IMR-90 (cell line): ENCODE measurements at regions not wholly inside any gene's neighbourhood (a gene's known extent, or its start where the extent isn't known, plus 50 kb on each side); places are given as distances from the start of the nearest gene placed in this dataset.

Experiments
- ATAC-seq: fragments of 200-7000 bp; cut with Tn5 transposase; 2 replicates; pipeline ENCODE4 v1.9.1; 2020; ENCODE audit warnings: low read depth, mild to moderate bottlenecking, moderate library complexity
- BruUV-seq: library from RNA; stranded (reverse); fragments of 400-500 nt; replicated peaks from 2 replicates; lab custom pipeline; 2021; lab: Mats Ljungman, UMichigan
- CTCF ChIA-PET: fragments of 300-600 bp; formaldehyde crosslinking; extraction: SDS; loops from one replicate; lab custom pipeline; 2021; ENCODE audit warnings: antibody characterized with exemption; lab: Yijun Ruan, JAX
- POLR2A ChIA-PET: fragments of 300-600 bp; sonication (Branson Sonifier 250); formaldehyde crosslinking; loops from one replicate; lab custom pipeline; 2022; ENCODE audit warnings: antibody characterized with exemption; ENCODE audit not compliant: unreplicated experiment; lab: Charles Lee
- DNase-seq: peaks from one replicate; pipeline ENCODE4 v3.0.0; 2013
- H2AFZ ChIP-seq: replicated peaks from 2 replicates; pipeline ENCODE3; 2013; ENCODE audit warnings: low read length, mild to moderate bottlenecking; ENCODE audit not compliant: poor library complexity
- H2AK5ac ChIP-seq: 2 replicates; pipeline ENCODE4 v1.6.1; 2013; ENCODE audit warnings: low read depth, low read length, inconsistent platforms
- H2AK9ac ChIP-seq: replicated peaks from 2 replicates; pipeline ENCODE3; 2013; ENCODE audit warnings: mild to moderate bottlenecking, low read depth, low read length, moderate library complexity; ENCODE audit not compliant: poor library complexity
- H2BK120ac ChIP-seq: 2 replicates; pipeline ENCODE4 v1.6.1; 2013; ENCODE audit warnings: low read depth, low read length, inconsistent platforms
- H2BK15ac ChIP-seq: 3 replicates; pipeline ENCODE4 v1.6.1; 2013; ENCODE audit warnings: low read depth, low read length, inconsistent platforms
- H2BK20ac ChIP-seq: 2 replicates; pipeline ENCODE4 v1.6.1; 2013; ENCODE audit warnings: low read depth, mild to moderate bottlenecking, inconsistent platforms, low read length, moderate library complexity
- H2BK5ac ChIP-seq: 2 replicates; pipeline ENCODE4 v1.6.1; 2013; ENCODE audit warnings: mild to moderate bottlenecking, low read depth, low read length, inconsistent platforms; ENCODE audit not compliant: poor library complexity, severe bottlenecking
- H3K14ac ChIP-seq: replicated peaks from 2 replicates; pipeline ENCODE4 v1.6.1; 2013; ENCODE audit warnings: low read depth, low read length, inconsistent platforms
- H3K18ac ChIP-seq: 2 replicates; pipeline ENCODE4 v1.6.1; 2013; ENCODE audit warnings: low read depth, low read length, control low read depth
- H3K23ac ChIP-seq: 2 replicates; pipeline ENCODE4 v1.6.1; 2013; ENCODE audit warnings: low read depth, low read length, inconsistent platforms
- H3K27ac ChIP-seq: 2 replicates; pipeline ENCODE4 v1.5.1; 2013; ENCODE audit warnings: mild to moderate bottlenecking, control low read depth, low read length; ENCODE audit not compliant: insufficient read depth
- H3K27me3 ChIP-seq: 2 replicates; pipeline ENCODE4 v1.6.1; 2013; ENCODE audit warnings: low read length; ENCODE audit not compliant: control insufficient read depth, insufficient read depth
- H3K36me3 ChIP-seq: 2 replicates; pipeline ENCODE4 v1.6.1; 2013; ENCODE audit warnings: low read length, mixed read lengths; ENCODE audit not compliant: control insufficient read depth, insufficient read depth
- H3K4ac ChIP-seq: 2 replicates; pipeline ENCODE4 v1.6.1; 2013; ENCODE audit warnings: low read depth, low read length, inconsistent platforms
- H3K4me1 ChIP-seq: 2 replicates; pipeline ENCODE4 v1.6.1; 2013; ENCODE audit warnings: low read length, mixed read lengths; ENCODE audit not compliant: control insufficient read depth, insufficient read depth
- H3K4me2 ChIP-seq: 2 replicates; pipeline ENCODE4 v1.6.1; 2013; ENCODE audit warnings: low read depth, mild to moderate bottlenecking, control low read depth, low read length, moderate library complexity
- H3K4me3 ChIP-seq: 2 replicates; pipeline ENCODE4 v1.5.1; 2013; ENCODE audit warnings: low read depth, mild to moderate bottlenecking, control low read depth, low read length, moderate library complexity; ENCODE audit not compliant: insufficient read depth
- H3K56ac ChIP-seq: 2 replicates; pipeline ENCODE4 v1.6.1; 2013; ENCODE audit warnings: low read length, inconsistent platforms; ENCODE audit not compliant: insufficient read depth; ENCODE audit errors: extremely low read depth
- H3K79me1 ChIP-seq, 2 experiments: 2 replicates each; pipeline ENCODE4 v1.6.1; 2013; ENCODE audit warnings: low read length in 2 of 2, inconsistent platforms in 1 of 2, low read depth in 1 of 2
- H3K9ac ChIP-seq: 2 replicates; pipeline ENCODE4 v1.6.1; 2013; ENCODE audit warnings: low read depth, low read length, control low read depth
- H3K9me1 ChIP-seq: 2 replicates; pipeline ENCODE4 v1.6.1; 2013; ENCODE audit warnings: low read length, inconsistent platforms; ENCODE audit not compliant: insufficient read depth
- H3K9me3 ChIP-seq: 2 replicates; pipeline ENCODE4 v1.6.1; 2013; ENCODE audit warnings: low read length; ENCODE audit not compliant: control insufficient read depth, insufficient read depth
- H4K20me1 ChIP-seq: 2 replicates; pipeline ENCODE4 v1.6.1; 2013; ENCODE audit warnings: low read length, inconsistent platforms; ENCODE audit not compliant: insufficient read depth
- H4K5ac ChIP-seq: 2 replicates; pipeline ENCODE4 v1.6.1; 2013; ENCODE audit warnings: mild to moderate bottlenecking, low read depth, low read length, control low read depth
- H4K8ac ChIP-seq, 2 experiments: 2 replicates each; pipeline ENCODE4 v1.6.1; 2013; ENCODE audit warnings: low read depth in 2 of 2, low read length in 2 of 2, control low read depth in 1 of 2, inconsistent platforms in 1 of 2
- H4K91ac ChIP-seq: 2 replicates; pipeline ENCODE4 v1.6.1; 2013; ENCODE audit warnings: low read depth, low read length, inconsistent platforms; ENCODE audit not compliant: insufficient read depth
- BHLHE40 ChIP-seq: fragments of 150-350 bp; IDR thresholded peaks from 2 replicates; pipeline ENCODE4 v1.6.1; 2016; ENCODE audit warnings: mild to moderate bottlenecking, low read depth, low read length
- CEBPB ChIP-seq: IDR thresholded peaks from 2 replicates; pipeline ENCODE4 v1.6.1; 2012; ENCODE audit warnings: low read depth, low read length, improper control_type of control experiment
- CHD1 ChIP-seq: IDR thresholded peaks from 2 replicates; pipeline ENCODE4 v1.6.1; 2012; ENCODE audit warnings: low read depth, low read length, improper control_type of control experiment
- NFE2L2 ChIP-seq: fragments of 150-350 bp; IDR thresholded peaks from 2 replicates; pipeline ENCODE4 v1.6.1; 2016; ENCODE audit warnings: low read depth, mild to moderate bottlenecking, low read length
- RCOR1 ChIP-seq: IDR thresholded peaks from 2 replicates; pipeline ENCODE4 v1.6.1; 2012; ENCODE audit warnings: mild to moderate bottlenecking, low read length, improper control_type of control experiment; ENCODE audit not compliant: insufficient replicate concordance
- SMC3 ChIP-seq: fragments of 150-350 bp; IDR thresholded peaks from 2 replicates; pipeline ENCODE4 v1.6.1; 2016; ENCODE audit warnings: low read depth, mild to moderate bottlenecking, antibody characterized with exemption, low read length, moderate library complexity
- WGBS, 2 experiments: methylation state at CpG; one replicate each; pipeline versions ENCODE4 v1.1.5 to v1.1.7; 2013; ENCODE audit warnings: missing lambda C conversion rate in 2 of 2; ENCODE audit not compliant: insufficient read length in 1 of 2; ENCODE audit errors: extremely low coverage in 2 of 2; 5-methylcytosine and 5-hydroxymethylcytosine counted together
- dilution Hi-C: fragments of 300-500 bp; cut with HindIII; formaldehyde crosslinking; loops from one replicate; pipeline ENCODE4 v1.14.3; 2018; ENCODE audit warnings: low sequenced_read_pairs; ENCODE audit not compliant: unreplicated experiment
- in situ Hi-C: fragments of 300-500 bp; cut with MboI; formaldehyde crosslinking; loops from 3 replicates; pipeline ENCODE4 v1.14.3; 2019; ENCODE audit warnings: low sequenced_read_pairs, inconsistent platforms, mixed read lengths
- intact Hi-C: fragments of 100-400 bp; cut with micrococcal nuclease; formaldehyde crosslinking; loops from 2 replicates; pipeline ENCODE4 v1.10.0; 2022
- TF ChIP-seq, protein P1 (sequence below): conservative IDR thresholded peaks from 2 replicates; pipeline ENCODE4 v1.5.1; 2012; ENCODE audit warnings: mild to moderate bottlenecking, low read depth, low read length, improper control_type of control experiment
- TF ChIP-seq, protein P2 (sequence below): fragments of 150-350 bp; IDR thresholded peaks from 2 replicates; pipeline ENCODE4 v1.6.1; 2016; ENCODE audit warnings: low read depth, mild to moderate bottlenecking, low read length, moderate library complexity, borderline replicate concordance
- TF ChIP-seq, protein P3 (sequence below): fragments of 150-350 bp; IDR thresholded peaks from 2 replicates; pipeline ENCODE4 v1.6.1; 2017; ENCODE audit warnings: mild to moderate bottlenecking, antibody characterized with exemption, low read length, low read depth

DNA sequence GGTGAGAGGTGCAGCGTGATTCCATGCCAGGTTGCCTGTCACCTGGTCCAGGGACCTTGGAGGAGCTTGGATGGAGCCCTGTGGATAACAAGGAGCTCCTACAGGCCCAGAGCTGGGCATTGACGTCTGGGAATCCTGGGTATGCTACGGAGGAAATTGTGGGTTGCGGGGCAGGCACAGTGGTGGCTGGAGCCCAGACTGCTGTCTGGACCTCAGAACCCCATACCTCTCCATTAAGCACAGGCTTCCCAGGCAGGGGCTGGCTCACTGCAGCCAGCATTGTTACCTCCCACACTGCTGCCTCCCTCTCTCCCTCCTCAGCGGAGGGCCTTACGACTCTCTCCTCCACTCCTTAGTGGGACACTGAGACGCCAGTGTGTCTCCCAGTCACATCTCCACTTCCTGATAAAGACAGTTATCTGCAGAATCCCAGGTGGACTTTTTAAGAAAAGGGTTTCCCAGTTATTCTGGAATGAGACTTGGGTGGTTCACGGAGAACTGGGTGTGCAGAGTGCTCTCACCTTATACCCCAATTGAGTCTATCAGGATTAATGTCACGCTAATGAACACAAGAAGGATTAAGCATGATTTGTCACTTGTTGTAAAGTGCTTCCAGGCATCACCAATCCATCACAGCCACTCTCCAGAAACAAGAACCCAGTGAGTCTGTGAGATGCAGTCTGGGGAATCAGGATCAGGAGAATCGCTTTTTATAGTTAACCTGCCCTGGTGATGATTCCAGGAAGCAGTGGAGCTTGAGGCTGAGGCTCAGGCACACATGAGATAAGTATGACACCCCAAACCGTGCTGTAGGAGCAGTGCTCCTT lies 309.4 kb downstream of the RPS24 start:
- in situ Hi-C loops (no loop called here), dilution Hi-C loops (no loop called here), intact Hi-C loops (no loop called here)
- no peak overlapping the region for H3K4ac ChIP-seq
- no peak overlapping the region for H4K91ac ChIP-seq
- WGBS, 2 experiments, result 72% methylated on average over 2 of the region's 11 CpGs; no CpG with 5 or more reads in 1 of the 2 experiments
- ATAC-seq, result no peak
- BruUV-seq, result no TSS peak
- peaks cover 3% of the 10 kb centered on the region for H3K9me3 ChIP-seq
- no peaks in the 10 kb centered on the region for H3K79me1 ChIP-seq
- H3K23ac ChIP-seq, result no peak overlapping the region
- H3K4me1 ChIP-seq, result peaks cover 2% of the 10 kb centered on the region; the same call in 1 of the 2 replicates
- no peak overlapping the region for H2BK15ac ChIP-seq
- H3K36me3 ChIP-seq, result no peaks in the 10 kb centered on the region
- no peak for DNase-seq
- no peak overlapping the region for H2BK20ac ChIP-seq
- POLR2A ChIA-PET, result no interaction called here
- H4K8ac ChIP-seq, result no peak overlapping the region
- no peak overlapping the region for H3K4me2 ChIP-seq
- H3K27me3 ChIP-seq, result peaks cover 25% of the 10 kb centered on the region
- H3K14ac ChIP-seq, result no peak overlapping the region
- no peak overlapping the region for H2BK5ac ChIP-seq
- no peak overlapping the region for H2AFZ ChIP-seq
- H2BK120ac ChIP-seq, result no peak overlapping the region
- no peak overlapping the region for H3K9ac ChIP-seq
- H4K20me1 ChIP-seq, result no peaks in the 10 kb centered on the region
- H3K9me1 ChIP-seq, result 0 out of 2 replicates have a peak, but pooled peaks cover 2% of the 10 kb centered on the region
- H4K5ac ChIP-seq, result no peak overlapping the region
- no peak overlapping the region for H2AK9ac ChIP-seq
- H3K27ac ChIP-seq, result no peak overlapping the region
- no peak overlapping the region for H3K4me3 ChIP-seq
- CTCF ChIA-PET, result no interaction called here
- H2AK5ac ChIP-seq, result no peak overlapping the region
- no peak overlapping the region for H3K18ac ChIP-seq
- TF ChIP-seq SMC3 (no peak), CEBPB (no peak), NFE2L2 (no peak), RCOR1 (no peak), CHD1 (no peak), BHLHE40 (no peak)
- TF ChIP-seq, protein P1, sequence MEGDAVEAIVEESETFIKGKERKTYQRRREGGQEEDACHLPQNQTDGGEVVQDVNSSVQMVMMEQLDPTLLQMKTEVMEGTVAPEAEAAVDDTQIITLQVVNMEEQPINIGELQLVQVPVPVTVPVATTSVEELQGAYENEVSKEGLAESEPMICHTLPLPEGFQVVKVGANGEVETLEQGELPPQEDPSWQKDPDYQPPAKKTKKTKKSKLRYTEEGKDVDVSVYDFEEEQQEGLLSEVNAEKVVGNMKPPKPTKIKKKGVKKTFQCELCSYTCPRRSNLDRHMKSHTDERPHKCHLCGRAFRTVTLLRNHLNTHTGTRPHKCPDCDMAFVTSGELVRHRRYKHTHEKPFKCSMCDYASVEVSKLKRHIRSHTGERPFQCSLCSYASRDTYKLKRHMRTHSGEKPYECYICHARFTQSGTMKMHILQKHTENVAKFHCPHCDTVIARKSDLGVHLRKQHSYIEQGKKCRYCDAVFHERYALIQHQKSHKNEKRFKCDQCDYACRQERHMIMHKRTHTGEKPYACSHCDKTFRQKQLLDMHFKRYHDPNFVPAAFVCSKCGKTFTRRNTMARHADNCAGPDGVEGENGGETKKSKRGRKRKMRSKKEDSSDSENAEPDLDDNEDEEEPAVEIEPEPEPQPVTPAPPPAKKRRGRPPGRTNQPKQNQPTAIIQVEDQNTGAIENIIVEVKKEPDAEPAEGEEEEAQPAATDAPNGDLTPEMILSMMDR, result no peak
- TF ChIP-seq, protein P2, sequence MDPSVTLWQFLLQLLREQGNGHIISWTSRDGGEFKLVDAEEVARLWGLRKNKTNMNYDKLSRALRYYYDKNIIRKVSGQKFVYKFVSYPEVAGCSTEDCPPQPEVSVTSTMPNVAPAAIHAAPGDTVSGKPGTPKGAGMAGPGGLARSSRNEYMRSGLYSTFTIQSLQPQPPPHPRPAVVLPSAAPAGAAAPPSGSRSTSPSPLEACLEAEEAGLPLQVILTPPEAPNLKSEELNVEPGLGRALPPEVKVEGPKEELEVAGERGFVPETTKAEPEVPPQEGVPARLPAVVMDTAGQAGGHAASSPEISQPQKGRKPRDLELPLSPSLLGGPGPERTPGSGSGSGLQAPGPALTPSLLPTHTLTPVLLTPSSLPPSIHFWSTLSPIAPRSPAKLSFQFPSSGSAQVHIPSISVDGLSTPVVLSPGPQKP, result no peak
- TF ChIP-seq, protein P3, sequence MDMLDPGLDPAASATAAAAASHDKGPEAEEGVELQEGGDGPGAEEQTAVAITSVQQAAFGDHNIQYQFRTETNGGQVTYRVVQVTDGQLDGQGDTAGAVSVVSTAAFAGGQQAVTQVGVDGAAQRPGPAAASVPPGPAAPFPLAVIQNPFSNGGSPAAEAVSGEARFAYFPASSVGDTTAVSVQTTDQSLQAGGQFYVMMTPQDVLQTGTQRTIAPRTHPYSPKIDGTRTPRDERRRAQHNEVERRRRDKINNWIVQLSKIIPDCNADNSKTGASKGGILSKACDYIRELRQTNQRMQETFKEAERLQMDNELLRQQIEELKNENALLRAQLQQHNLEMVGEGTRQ, result no peak
- H3K56ac ChIP-seq, result no peak overlapping the region
